Activated CD4-positive, alpha-beta memory T cell treated with anti-CD3 and anti-CD28 coated beads for 36 hours (primary cell): ENCODE measurements at regions not wholly inside any gene's neighbourhood (a gene's known extent, or its start where the extent isn't known, plus 50 kb on each side); places are given as distances from the start of the nearest gene placed in this dataset.
A peak's percentile ranks its signal among the peaks of the same experiment; 100 is the strongest.

Experiments
- CTCF ChIA-PET: fragments of 350-600 bp; sonication (Branson Sonifier 250); formaldehyde crosslinking; loops from one replicate; lab custom pipeline; 2021; ENCODE audit warnings: antibody characterized with exemption, inconsistent platforms; lab: Charles Lee
- POLR2A ChIA-PET: fragments of 350-600 bp; sonication (Branson Sonifier 250); formaldehyde crosslinking; loops from one replicate; lab custom pipeline; 2021; ENCODE audit warnings: antibody characterized with exemption; lab: Charles Lee
- DNase-seq: peaks from one replicate; pipeline ENCODE4 v3.0.0-alpha.2; 2020
- H3K27ac Mint-ChIP-seq: one replicate; pipeline ENCODE4 v1.8.0; 2021; ENCODE audit warnings: mixed read lengths
- H3K27me3 Mint-ChIP-seq: one replicate; pipeline ENCODE4 v1.8.0; 2021; ENCODE audit warnings: mixed read lengths
- H3K36me3 Mint-ChIP-seq: one replicate; pipeline ENCODE4 v1.8.0; 2021; ENCODE audit warnings: mixed read lengths
- H3K4me1 Mint-ChIP-seq: one replicate; pipeline ENCODE4 v1.8.0; 2021; ENCODE audit warnings: low read depth, mixed read lengths
- H3K4me3 Mint-ChIP-seq: one replicate; pipeline ENCODE4 v1.8.0; 2021; ENCODE audit warnings: mild to moderate bottlenecking, mixed read lengths
- H3K9me3 Mint-ChIP-seq: one replicate; pipeline ENCODE4 v1.8.0; 2021; ENCODE audit warnings: mixed read lengths
- intact Hi-C: fragments of 100-400 bp; cut with micrococcal nuclease; formaldehyde crosslinking; loops from one replicate; pipeline ENCODE4 v1.15.1; 2023

- DNase-seq: no peak
- Mint-ChIP-seq H3K27me3 (peaks cover 9% of the 10 kb centered on the region), H3K27ac (no peak overlapping the region), H3K4me3 (no peak overlapping the region), H3K36me3 (no peaks in the 10 kb centered on the region), H3K4me1 (no peaks in the 10 kb centered on the region), H3K9me3 (no peaks in the 10 kb centered on the region)
- ChIA-PET POLR2A (no interaction called here), CTCF (interaction anchor here (1.0 kb wide), 1 partner anchor 425 kb away, joined by 3 read pairs; no protein-coding TSS in a partner anchor)
- intact Hi-C loops: loop anchor here (10.0 kb wide), 1 partner anchor 222 kb away; no protein-coding TSS in a partner anchor
These were observed 98.8 kb upstream of the FRMD6 start for GRCh38 chr14:51552768-51553404.

GRCh38 chr14:51554339-51554920 is 97.3 kb upstream of the FRMD6 start:
- no peak for DNase-seq
- Mint-ChIP-seq H3K9me3 (no peaks in the 10 kb centered on the region), H3K27ac (no peak overlapping the region), H3K4me1 (no peaks in the 10 kb centered on the region), H3K27me3 (peaks cover 8% of the 10 kb centered on the region), H3K4me3 (no peak overlapping the region), H3K36me3 (no peaks in the 10 kb centered on the region)
- ChIA-PET POLR2A (no interaction called here), CTCF (interaction anchor here (1.2 to 1.5 kb wide), 2 partner anchors 222 to 225 kb away, joined by 3 to 5 read pairs; no protein-coding TSS in a partner anchor)
- intact Hi-C loops: loop anchor here (10.0 kb wide), 1 partner anchor 220 kb away; no protein-coding TSS in a partner anchor

GRCh38 chr14:51554953-51555352 is 96.8 kb upstream of the FRMD6 start:
- Mint-ChIP-seq H3K4me3 (no peak overlapping the region), H3K4me1 (no peaks in the 10 kb centered on the region), H3K27ac (no peak overlapping the region), H3K9me3 (no peaks in the 10 kb centered on the region), H3K36me3 (no peaks in the 10 kb centered on the region), H3K27me3 (peaks cover 8% of the 10 kb centered on the region)
- CTCF ChIA-PET: interaction anchor here (1.2 to 1.5 kb wide), 2 partner anchors 222 to 224 kb away, joined by 3 to 5 read pairs; no protein-coding TSS in a partner anchor
- POLR2A ChIA-PET: no interaction called here
- intact Hi-C loops: loop anchor here (10.0 kb wide), 1 partner anchor 220 kb away; no protein-coding TSS in a partner anchor
- DNase-seq: no peak

GRCh38 chr14:51561141-51561540 is 90.6 kb upstream of the FRMD6 start:
- Mint-ChIP-seq H3K36me3 (no peaks in the 10 kb centered on the region), H3K9me3 (no peaks in the 10 kb centered on the region), H3K27me3 (peaks cover 1% of the 10 kb centered on the region), H3K27ac (no peak overlapping the region), H3K4me3 (no peak overlapping the region), H3K4me1 (peaks cover 1% of the 10 kb centered on the region)
- intact Hi-C loops: no loop called here
- ChIA-PET CTCF (no interaction called here), POLR2A (no interaction called here)
- DNase-seq: no peak

- Mint-ChIP-seq H3K27ac (no peak overlapping the region), H3K27me3 (no peaks in the 10 kb centered on the region), H3K4me1 (peaks cover 8% of the 10 kb centered on the region), H3K36me3 (no peaks in the 10 kb centered on the region), H3K9me3 (no peaks in the 10 kb centered on the region), H3K4me3 (no peak overlapping the region)
- DNase-seq: no peak
- CTCF ChIA-PET: no interaction called here
- intact Hi-C loops: no loop called here
- POLR2A ChIA-PET: no interaction called here
These were observed 88.9 kb upstream of the FRMD6 start for GRCh38 chr14:51562816-51563215.

- no peaks in the 10 kb centered on the region for H3K9me3 Mint-ChIP-seq
- no peaks in the 10 kb centered on the region for H3K27me3 Mint-ChIP-seq
- ChIA-PET CTCF (no interaction called here), POLR2A (no interaction called here)
- no peaks in the 10 kb centered on the region for H3K36me3 Mint-ChIP-seq
- intact Hi-C loops: no loop called here
- H3K27ac Mint-ChIP-seq: no peak overlapping the region
- H3K4me3 Mint-ChIP-seq: no peak overlapping the region
- DNase-seq: no peak
- H3K4me1 Mint-ChIP-seq: peaks cover 8% of the 10 kb centered on the region
These were observed 88.2 kb upstream of the FRMD6 start for GRCh38 chr14:51563560-51563959.

GRCh38 chr14:51564460-51564859 is 87.2 kb upstream of the FRMD6 start:
- H3K4me1 Mint-ChIP-seq: peaks cover 8% of the 10 kb centered on the region
- no peak overlapping the region for H3K27ac Mint-ChIP-seq
- ChIA-PET POLR2A (no interaction called here), CTCF (interaction anchor here (0.9 kb wide), 1 partner anchor 175 kb away, joined by 3 read pairs; no protein-coding TSS in a partner anchor)
- no peaks in the 10 kb centered on the region for H3K9me3 Mint-ChIP-seq
- DNase-seq: no peak
- intact Hi-C loops: no loop called here
- no peaks in the 10 kb centered on the region for H3K27me3 Mint-ChIP-seq
- H3K36me3 Mint-ChIP-seq: no peaks in the 10 kb centered on the region
- H3K4me3 Mint-ChIP-seq: no peak overlapping the region

- Mint-ChIP-seq H3K4me1 (peaks cover 8% of the 10 kb centered on the region), H3K9me3 (no peaks in the 10 kb centered on the region), H3K36me3 (no peaks in the 10 kb centered on the region), H3K27ac (no peak overlapping the region), H3K27me3 (no peaks in the 10 kb centered on the region), H3K4me3 (no peak overlapping the region)
- ChIA-PET CTCF (interaction anchor here (0.9 kb wide), 1 partner anchor 174 kb away, joined by 3 read pairs; no protein-coding TSS in a partner anchor), POLR2A (no interaction called here)
- no peak for DNase-seq
- intact Hi-C loops: no loop called here
These were observed 86.6 kb upstream of the FRMD6 start for GRCh38 chr14:51564986-51565604.

GRCh38 chr14:51566831-51567582 is 84.7 kb upstream of the FRMD6 start:
- H3K4me3 Mint-ChIP-seq: no peak overlapping the region
- peaks cover 8% of the 10 kb centered on the region for H3K4me1 Mint-ChIP-seq
- H3K27ac Mint-ChIP-seq: no peak overlapping the region
- intact Hi-C loops: no loop called here
- H3K36me3 Mint-ChIP-seq: no peaks in the 10 kb centered on the region
- CTCF ChIA-PET: interaction anchor here (0.6 kb wide), 1 partner anchor 29 kb away, joined by 3 read pairs; no protein-coding TSS in a partner anchor
- no peaks in the 10 kb centered on the region for H3K27me3 Mint-ChIP-seq
- peak; percentile 10 for DNase-seq
- H3K9me3 Mint-ChIP-seq: no peaks in the 10 kb centered on the region
- POLR2A ChIA-PET: no interaction called here

GRCh38 chr14:51568366-51568765 is 83.3 kb upstream of the FRMD6 start:
- peaks cover 8% of the 10 kb centered on the region for H3K4me1 Mint-ChIP-seq
- POLR2A ChIA-PET: no interaction called here
- CTCF ChIA-PET: no interaction called here

GRCh38 chr14:51573607-51574006 is 78.1 kb upstream of the FRMD6 start:
- ChIA-PET CTCF (no interaction called here), POLR2A (no interaction called here)
- Mint-ChIP-seq H3K9me3 (no peaks in the 10 kb centered on the region), H3K4me1 (no peaks in the 10 kb centered on the region), H3K27ac (no peak overlapping the region), H3K27me3 (peaks cover 27% of the 10 kb centered on the region), H3K4me3 (no peak overlapping the region), H3K36me3 (no peaks in the 10 kb centered on the region)
- DNase-seq: no peak
- intact Hi-C loops: no loop called here

More at GRCh38 chr14:51568366-51568765, 83.3 kb upstream of the FRMD6 start:
- DNase-seq: no peak
- Mint-ChIP-seq H3K9me3 (no peaks in the 10 kb centered on the region), H3K27ac (no peak overlapping the region), H3K4me3 (no peak overlapping the region), H3K36me3 (no peaks in the 10 kb centered on the region), H3K27me3 (peaks cover 3% of the 10 kb centered on the region)
- intact Hi-C loops: no loop called here

- no peak for DNase-seq
- intact Hi-C loops: no loop called here
- H3K4me1 Mint-ChIP-seq: no peaks in the 10 kb centered on the region
- H3K36me3 Mint-ChIP-seq: no peaks in the 10 kb centered on the region
- H3K27me3 Mint-ChIP-seq: peaks cover 28% of the 10 kb centered on the region
- no peaks in the 10 kb centered on the region for H3K9me3 Mint-ChIP-seq
- H3K4me3 Mint-ChIP-seq: no peak overlapping the region
- POLR2A ChIA-PET: no interaction called here
- CTCF ChIA-PET: no interaction called here
- no peak overlapping the region for H3K27ac Mint-ChIP-seq
These were observed 77.7 kb upstream of the FRMD6 start for GRCh38 chr14:51574009-51574408.
